Gastrocnemius medialis (tissue), 4 donors: ENCODE measurements at regions not wholly inside any gene's neighbourhood (a gene's known extent, or its start where the extent isn't known, plus 50 kb on each side); places are given as distances from the start of the nearest gene placed in this dataset.
A peak's percentile ranks its signal among the peaks of the same experiment; 100 is the strongest.

Experiments
- ATAC-seq, 2 donors: fragments of 150-250 bp; one replicate each; pipeline ENCODE4 v1.9.1; 2016
- DNase-seq, 2 donors: peaks; one replicate each; pipeline ENCODE4 v3.0.0-alpha.2; 2019
- H3K27ac ChIP-seq, 4 donors: fragments of 200-600 bp; sonication (generic); 1 replicate in 1 of 4; 2 replicates in 3 of 4; pipeline ENCODE4 v1.5.1; 2016 to 2018; ENCODE audit warnings: mild to moderate bottlenecking in 2 of 4, moderate library complexity in 1 of 4
- H3K27me3 ChIP-seq, 3 donors: fragments of 200-600 bp; sonication (generic) in 2 of 3; 1 replicate in 1 of 3; 2 replicates in 2 of 3; pipeline versions ENCODE4 v1.5.1 to v1.6.0; 2016 to 2019; ENCODE audit warnings: mild to moderate bottlenecking in 1 of 3, moderate library complexity in 1 of 3
- H3K36me3 ChIP-seq, 2 donors: fragments of 200-600 bp; sonication (generic) in 1 of 2; one replicate each; pipeline ENCODE4 v1.5.1; 2017 to 2018
- H3K4me1 ChIP-seq, 2 donors: fragments of 200-600 bp; sonication (generic) in 1 of 2; one replicate each; pipeline ENCODE4 v1.5.1; 2016 to 2017; ENCODE audit warnings: mild to moderate bottlenecking in 2 of 2
- H3K4me3 ChIP-seq, 4 donors: fragments of 200-600 bp; sonication (generic) in 3 of 4; 1 replicate in 1 of 4; 2 replicates in 3 of 4; pipeline ENCODE4 v1.5.1; 2016 to 2019; ENCODE audit warnings: mild to moderate bottlenecking in 2 of 4
- H3K9me3 ChIP-seq, 3 donors: fragments of 200-600 bp; sonication (generic) in 2 of 3; 1 replicate in 1 of 3; 2 replicates in 2 of 3; pipeline ENCODE4 v1.5.1; 2016 to 2019
- CTCF ChIP-seq, 5 experiments: fragments of 450-650 bp in 3 of 5; fragments of 200-600 bp in 2 of 5; sonication (generic) in 2 of 5; IDR thresholded peaks in 4 of 5; conservative IDR thresholded peaks in 1 of 5; 1 replicate in 4 of 5; 2 replicates in 1 of 5; pipeline ENCODE4 v1.5.1; 2016 to 2019; ENCODE audit warnings: antibody characterized with exemption in 5 of 5, mild to moderate bottlenecking in 3 of 5, moderate library complexity in 3 of 5
- POLR2A ChIP-seq, 2 donors: fragments of 450-650 bp; IDR thresholded peaks; one replicate each; pipeline ENCODE4 v1.6.1; 2017; ENCODE audit warnings: antibody characterized with exemption in 2 of 2, mild to moderate bottlenecking in 2 of 2, moderate library complexity in 2 of 2
- in situ Hi-C, 4 donors: fragments of 200-750 bp; cut with MboI; loops; one replicate each; pipeline versions ENCODE4 v1.15.0 to v1.8.0; 2017; ENCODE audit warnings: low sequenced_read_pairs in 4 of 4
- intact Hi-C: fragments of 100-400 bp; cut with DNase I; formaldehyde crosslinking; loops from one replicate; pipeline ENCODE4 v1.15.1; 2023; ENCODE audit warnings: low total_unique reads

DNA sequence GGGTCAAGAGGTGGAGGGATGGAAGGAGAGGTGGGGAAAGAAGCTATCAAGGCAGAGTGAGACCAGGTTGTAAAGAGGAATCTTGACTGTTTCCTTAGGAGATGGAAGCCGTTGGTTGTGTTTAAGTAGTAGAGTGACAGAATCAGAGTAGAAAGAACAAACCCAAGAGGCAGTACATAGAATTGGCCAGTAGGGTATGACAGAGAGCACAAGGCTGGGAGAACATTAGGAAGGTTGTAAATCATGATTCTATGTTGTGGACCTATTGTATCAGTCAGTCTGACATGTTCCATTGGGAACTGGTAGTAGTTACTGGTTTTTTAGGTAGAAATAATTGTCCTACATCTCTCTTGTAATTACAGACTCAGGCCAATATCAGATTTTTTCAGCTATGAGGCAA, 486.9 kb upstream of the USP24 start:
- H3K4me1 ChIP-seq: peaks cover 0 to under 1% of the 10 kb centered on the region in 2 donors
- DNase-seq (no peak), ATAC-seq (no peak)
- intact Hi-C loops: no loop called here
- no peak overlapping the region for H3K4me3 ChIP-seq
- no peaks in the 10 kb centered on the region for H3K36me3 ChIP-seq
- no peaks in the 10 kb centered on the region for H3K9me3 ChIP-seq
- H3K27me3 ChIP-seq: no peaks in the 10 kb centered on the region
- in situ Hi-C loops: no loop called here
- H3K27ac ChIP-seq: no peak overlapping the region
- peak; percentile 15 to 53 (median 31) for TF ChIP-seq CTCF (IDR thresholded peaks at IDR 0.05 in 4 of 5, conservative IDR thresholded peaks at IDR 0.05 in 1 of 5)
- no peak for TF ChIP-seq POLR2A (IDR thresholded peaks at IDR 0.05)

DNA sequence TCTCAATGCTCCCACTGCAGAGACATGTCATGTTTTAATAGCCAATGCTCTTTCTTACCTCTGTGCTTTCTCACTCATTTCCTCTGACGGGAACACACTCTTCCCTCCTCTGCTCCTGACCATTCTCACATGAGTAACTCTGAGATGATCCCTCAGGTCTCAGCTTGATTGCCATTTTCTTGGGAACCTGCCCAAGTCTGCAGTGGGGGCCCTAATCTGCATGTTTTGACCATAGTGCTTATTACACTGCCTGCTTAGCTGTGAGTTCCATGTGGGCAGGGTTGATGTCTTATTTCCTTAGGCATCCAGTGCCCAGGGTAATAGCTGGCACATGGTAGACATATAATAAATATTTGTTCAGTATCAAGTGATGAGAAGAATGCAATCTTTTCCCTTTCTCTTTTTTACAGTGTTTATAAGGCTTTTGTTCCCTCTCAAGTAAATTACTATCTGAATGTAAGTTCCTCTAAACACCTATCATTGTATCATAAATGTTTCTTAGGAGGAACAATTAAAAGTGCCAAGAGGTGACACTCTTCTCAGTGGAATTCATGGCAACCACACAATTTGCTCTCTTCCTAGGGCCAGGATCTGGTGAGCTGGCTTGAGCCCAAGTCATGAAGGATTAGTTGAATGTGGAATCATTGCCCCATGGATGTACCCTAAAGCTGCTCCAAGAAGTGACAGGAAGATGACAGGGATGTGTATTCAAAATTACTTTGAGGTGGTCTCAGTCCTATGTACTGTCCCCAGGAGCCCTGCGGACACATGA, 485.4 kb upstream of the USP24 start:
- DNase-seq (no peak), ATAC-seq (no peak)
- intact Hi-C loops (no loop called here), in situ Hi-C loops (no loop called here)
- Histone ChIP-seq H3K4me3 (no peak overlapping the region), H3K27me3 (no peaks in the 10 kb centered on the region), H3K9me3 (no peaks in the 10 kb centered on the region), H3K27ac (no peak overlapping the region), H3K4me1 (peaks cover 12 to 16% of the 10 kb centered on the region in 2 donors), H3K36me3 (no peaks in the 10 kb centered on the region)
- TF ChIP-seq CTCF (IDR thresholded peaks at IDR 0.05 in 4 of 5, conservative IDR thresholded peaks at IDR 0.05 in 1 of 5) (no peak), POLR2A (IDR thresholded peaks at IDR 0.05) (no peak)

DNA sequence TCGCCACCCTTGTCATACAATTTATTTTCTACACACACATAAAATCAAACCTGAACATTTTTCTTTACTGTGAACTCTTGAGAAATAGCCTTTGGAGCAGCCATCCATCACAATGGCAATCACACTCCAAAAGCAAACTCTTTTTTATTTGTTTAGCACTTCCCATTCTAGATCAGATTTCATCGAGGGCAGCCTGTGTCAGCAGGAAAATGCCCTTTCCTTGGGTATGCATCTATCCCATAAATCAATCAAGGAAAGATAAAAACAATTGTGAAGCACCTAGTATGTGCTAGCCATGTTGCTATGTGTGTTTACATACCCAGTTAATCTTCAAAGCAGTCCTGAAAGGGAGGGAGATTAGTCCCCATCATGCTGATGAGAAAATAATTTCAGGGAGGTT, 484.1 kb upstream of the USP24 start:
- Histone ChIP-seq H3K27ac (no peak overlapping the region), H3K4me3 (no peak overlapping the region), H3K4me1 (peaks cover 17 to 29% of the 10 kb centered on the region in 2 donors), H3K9me3 (no peaks in the 10 kb centered on the region), H3K27me3 (no peaks in the 10 kb centered on the region), H3K36me3 (no peaks in the 10 kb centered on the region)
- ATAC-seq: no peak
- intact Hi-C loops: loop anchor here (10.0 kb wide), 1 partner anchor 556 kb away; no protein-coding TSS in a partner anchor
- in situ Hi-C loops: loop anchor here in 1 of 4 donors (25.0 kb wide), 1 partner anchor 888 kb away; the partner anchor contains the start of gene PLPP3
- no peak for DNase-seq
- no peak for TF ChIP-seq CTCF (IDR thresholded peaks at IDR 0.05 in 4 of 5, conservative IDR thresholded peaks at IDR 0.05 in 1 of 5)
- no peak for TF ChIP-seq POLR2A (IDR thresholded peaks at IDR 0.05)

DNA sequence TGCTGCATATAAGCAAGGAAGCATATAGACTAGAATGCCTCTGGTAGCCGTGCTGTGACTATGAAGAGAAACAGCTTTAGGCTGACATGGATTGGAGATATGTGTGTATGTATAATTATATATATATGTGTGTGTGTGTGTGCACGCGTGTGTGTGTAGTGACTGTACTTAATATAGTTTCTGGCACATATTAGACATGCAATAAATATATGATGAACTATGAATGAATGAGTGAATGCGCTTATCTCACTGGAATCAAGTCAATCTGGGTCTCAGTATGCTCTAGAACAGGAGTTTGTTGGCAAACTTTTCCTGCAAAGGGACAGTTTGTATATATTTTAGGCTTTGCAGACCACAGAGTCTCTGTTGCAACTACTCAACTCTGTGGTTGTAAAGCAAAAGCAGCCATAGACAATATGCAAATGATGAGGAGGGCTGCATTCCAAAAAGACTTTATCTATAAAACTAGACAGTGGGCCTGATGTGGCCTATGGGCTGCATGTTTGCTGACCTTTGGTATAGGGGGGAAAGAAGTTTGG, 482.9 kb upstream of the USP24 start:
- Histone ChIP-seq H3K27me3 (no peaks in the 10 kb centered on the region), H3K36me3 (no peaks in the 10 kb centered on the region), H3K4me1 (peaks cover 21 to 35% of the 10 kb centered on the region in 2 donors), H3K27ac (no peak overlapping the region), H3K9me3 (no peaks in the 10 kb centered on the region), H3K4me3 (no peak overlapping the region)
- ATAC-seq (no peak), DNase-seq (no peak)
- TF ChIP-seq POLR2A (IDR thresholded peaks at IDR 0.05) (no peak), CTCF (IDR thresholded peaks at IDR 0.05 in 4 of 5, conservative IDR thresholded peaks at IDR 0.05 in 1 of 5) (no peak)
- intact Hi-C loops: loop anchor here (10.0 kb wide), 1 partner anchor 557 kb away; no protein-coding TSS in a partner anchor
- in situ Hi-C loops: loop anchor here in 1 of 4 donors (25.0 kb wide), 1 partner anchor 889 kb away; the partner anchor contains the start of gene PLPP3
